ENCODE measurements at regions not wholly inside any gene's neighbourhood (a gene's known extent, or its start where the extent isn't known, plus 50 kb on each side); places are given as distances from the start of the nearest gene placed in this dataset.

GRCh38 chr14:59081720-59082119 lies 106.7 kb upstream of the DAAM1 start:
- TF ChIP-seq ELK1 (IDR thresholded peaks at IDR 0.05; ENCODE audit: low read depth, low read length), result no peak
- no peak for TF ChIP-seq FOS (IDR thresholded peaks at IDR 0.05; ENCODE audit: borderline replicate concordance, extremely low read depth, insufficient read length)
- TF ChIP-seq EZH2 (IDR thresholded peaks at IDR 0.05; ENCODE audit: borderline replicate concordance, control insufficient read depth, low read depth, low read length), result no peak
- TF ChIP-seq, protein P1, sequence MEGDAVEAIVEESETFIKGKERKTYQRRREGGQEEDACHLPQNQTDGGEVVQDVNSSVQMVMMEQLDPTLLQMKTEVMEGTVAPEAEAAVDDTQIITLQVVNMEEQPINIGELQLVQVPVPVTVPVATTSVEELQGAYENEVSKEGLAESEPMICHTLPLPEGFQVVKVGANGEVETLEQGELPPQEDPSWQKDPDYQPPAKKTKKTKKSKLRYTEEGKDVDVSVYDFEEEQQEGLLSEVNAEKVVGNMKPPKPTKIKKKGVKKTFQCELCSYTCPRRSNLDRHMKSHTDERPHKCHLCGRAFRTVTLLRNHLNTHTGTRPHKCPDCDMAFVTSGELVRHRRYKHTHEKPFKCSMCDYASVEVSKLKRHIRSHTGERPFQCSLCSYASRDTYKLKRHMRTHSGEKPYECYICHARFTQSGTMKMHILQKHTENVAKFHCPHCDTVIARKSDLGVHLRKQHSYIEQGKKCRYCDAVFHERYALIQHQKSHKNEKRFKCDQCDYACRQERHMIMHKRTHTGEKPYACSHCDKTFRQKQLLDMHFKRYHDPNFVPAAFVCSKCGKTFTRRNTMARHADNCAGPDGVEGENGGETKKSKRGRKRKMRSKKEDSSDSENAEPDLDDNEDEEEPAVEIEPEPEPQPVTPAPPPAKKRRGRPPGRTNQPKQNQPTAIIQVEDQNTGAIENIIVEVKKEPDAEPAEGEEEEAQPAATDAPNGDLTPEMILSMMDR (IDR thresholded peaks at IDR 0.05 in 2 of 3, conservative IDR thresholded peaks at IDR 0.05 in 1 of 3; ENCODE audit: control insufficient read depth in 2 of 3, extremely low read depth in 1 of 3, insufficient read depth in 1 of 3, low read depth in 3 of 3, low read length in 3 of 3), result no peak
- TF ChIP-seq MEF2A (IDR thresholded peaks at IDR 0.05; ENCODE audit: insufficient read depth, low read depth, low read length), result no peak
- no peak for TF ChIP-seq EP300 (IDR thresholded peaks at IDR 0.05; ENCODE audit: borderline replicate concordance in 1 of 2, control insufficient read depth in 1 of 2, low read depth in 2 of 2, low read length in 2 of 2)
- TF ChIP-seq POLR2A (IDR thresholded peaks at IDR 0.05; ENCODE audit: low read depth, low read length), result no peak
- TF ChIP-seq PML (IDR thresholded peaks at IDR 0.05; ENCODE audit: low read length), result no peak
- TF ChIP-seq KLF5 (IDR thresholded peaks at IDR 0.05; ENCODE audit: partially characterized antibody), result no peak
- no peak for TF ChIP-seq RFX5 (IDR thresholded peaks at IDR 0.05; ENCODE audit: low read depth, low read length)

All from GM12878 (cell line).